Mesothelial cell of epicardium (in vitro differentiated cells): ENCODE measurements at regions not wholly inside any gene's neighbourhood (a gene's known extent, or its start where the extent isn't known, plus 50 kb on each side); places are given as distances from the start of the nearest gene placed in this dataset.

Source experiments
- DNase-seq, 2 experiments: peaks; one replicate each; pipeline ENCODE4 v3.0.0; 2021; ENCODE audit warnings: low spot score in 2 of 2; ENCODE audit not compliant: unreplicated experiment in 2 of 2
- H3K27ac Mint-ChIP-seq: 2 replicates; pipeline ENCODE4 v1.8.0; 2021; ENCODE audit warnings: mixed read lengths
- H3K27me3 Mint-ChIP-seq: 2 replicates; pipeline ENCODE4 v1.8.0; 2021; ENCODE audit warnings: low read depth, mixed read lengths
- H3K36me3 Mint-ChIP-seq: 2 replicates; pipeline ENCODE4 v1.8.0; 2021; ENCODE audit warnings: mixed read lengths
- H3K4me1 Mint-ChIP-seq: 2 replicates; pipeline ENCODE4 v1.8.0; 2021; ENCODE audit warnings: mixed read lengths
- H3K4me3 Mint-ChIP-seq: 2 replicates; pipeline ENCODE4 v1.8.0; 2021; ENCODE audit warnings: mild to moderate bottlenecking, moderate library complexity, mixed read lengths
- H3K9me3 Mint-ChIP-seq: 2 replicates; pipeline ENCODE4 v1.8.0; 2021; ENCODE audit warnings: mixed read lengths
- TF ChIP-seq, protein P1 (sequence below): fragments of 200-600 bp; sonication (generic); IDR thresholded peaks from one replicate; pipeline ENCODE4 v1.5.0; 2021; ENCODE audit warnings: antibody characterized with exemption; ENCODE audit not compliant: unreplicated experiment

DNA sequence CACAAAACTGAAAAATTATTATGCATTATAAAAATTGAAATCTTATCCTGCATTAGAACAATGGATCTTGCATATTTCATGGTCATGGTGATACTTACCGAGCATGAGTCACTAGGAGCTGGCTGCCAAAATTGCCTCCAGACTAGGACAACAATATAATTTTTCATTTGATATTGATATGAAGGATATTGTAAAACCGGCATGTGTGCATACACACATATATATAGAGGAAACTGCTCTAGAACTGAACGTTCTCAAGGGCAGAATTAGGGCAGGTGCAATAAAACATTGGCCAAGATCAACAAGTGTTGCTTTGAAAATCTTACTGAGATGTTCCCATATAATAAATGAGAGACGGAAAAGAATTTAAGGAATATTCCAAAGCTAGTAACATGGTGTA, 319.4 kb upstream of the POU1F1 start:
- H3K9me3 Mint-ChIP-seq: peaks cover 27% of the 10 kb centered on the region
- H3K27ac Mint-ChIP-seq: no peak overlapping the region
- TF ChIP-seq, protein P1, sequence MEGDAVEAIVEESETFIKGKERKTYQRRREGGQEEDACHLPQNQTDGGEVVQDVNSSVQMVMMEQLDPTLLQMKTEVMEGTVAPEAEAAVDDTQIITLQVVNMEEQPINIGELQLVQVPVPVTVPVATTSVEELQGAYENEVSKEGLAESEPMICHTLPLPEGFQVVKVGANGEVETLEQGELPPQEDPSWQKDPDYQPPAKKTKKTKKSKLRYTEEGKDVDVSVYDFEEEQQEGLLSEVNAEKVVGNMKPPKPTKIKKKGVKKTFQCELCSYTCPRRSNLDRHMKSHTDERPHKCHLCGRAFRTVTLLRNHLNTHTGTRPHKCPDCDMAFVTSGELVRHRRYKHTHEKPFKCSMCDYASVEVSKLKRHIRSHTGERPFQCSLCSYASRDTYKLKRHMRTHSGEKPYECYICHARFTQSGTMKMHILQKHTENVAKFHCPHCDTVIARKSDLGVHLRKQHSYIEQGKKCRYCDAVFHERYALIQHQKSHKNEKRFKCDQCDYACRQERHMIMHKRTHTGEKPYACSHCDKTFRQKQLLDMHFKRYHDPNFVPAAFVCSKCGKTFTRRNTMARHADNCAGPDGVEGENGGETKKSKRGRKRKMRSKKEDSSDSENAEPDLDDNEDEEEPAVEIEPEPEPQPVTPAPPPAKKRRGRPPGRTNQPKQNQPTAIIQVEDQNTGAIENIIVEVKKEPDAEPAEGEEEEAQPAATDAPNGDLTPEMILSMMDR: no peak
- no peak for DNase-seq
- H3K36me3 Mint-ChIP-seq: no peaks in the 10 kb centered on the region
- no peaks in the 10 kb centered on the region for H3K27me3 Mint-ChIP-seq
- no peak overlapping the region for H3K4me3 Mint-ChIP-seq
- peaks cover 3% of the 10 kb centered on the region for H3K4me1 Mint-ChIP-seq

DNA sequence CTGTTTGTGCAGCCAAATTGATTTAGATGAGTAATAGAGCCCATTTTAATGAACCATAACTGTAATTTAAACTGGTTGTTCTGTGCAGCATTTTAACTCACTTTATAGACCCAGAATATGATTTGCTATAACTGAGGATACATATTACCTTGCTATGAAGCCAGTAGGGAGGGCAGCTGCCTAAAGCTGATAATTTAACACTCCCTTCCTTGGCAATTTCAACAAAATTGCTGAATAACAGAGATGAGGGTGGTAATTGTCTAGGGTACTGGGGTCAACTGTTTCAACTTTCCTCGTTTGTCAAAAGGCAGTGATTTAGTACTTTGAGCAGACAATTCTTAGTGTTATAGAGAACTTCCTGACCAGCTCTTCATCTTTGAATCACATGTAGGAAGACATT, 304.9 kb upstream of the POU1F1 start:
- H3K36me3 Mint-ChIP-seq: no peaks in the 10 kb centered on the region
- no peak for DNase-seq
- no peak overlapping the region for H3K4me3 Mint-ChIP-seq
- TF ChIP-seq, protein P1: no peak
- peaks cover 2% of the 10 kb centered on the region for H3K4me1 Mint-ChIP-seq
- no peaks in the 10 kb centered on the region for H3K27me3 Mint-ChIP-seq
- no peak overlapping the region for H3K27ac Mint-ChIP-seq
- no peaks in the 10 kb centered on the region for H3K9me3 Mint-ChIP-seq

DNA sequence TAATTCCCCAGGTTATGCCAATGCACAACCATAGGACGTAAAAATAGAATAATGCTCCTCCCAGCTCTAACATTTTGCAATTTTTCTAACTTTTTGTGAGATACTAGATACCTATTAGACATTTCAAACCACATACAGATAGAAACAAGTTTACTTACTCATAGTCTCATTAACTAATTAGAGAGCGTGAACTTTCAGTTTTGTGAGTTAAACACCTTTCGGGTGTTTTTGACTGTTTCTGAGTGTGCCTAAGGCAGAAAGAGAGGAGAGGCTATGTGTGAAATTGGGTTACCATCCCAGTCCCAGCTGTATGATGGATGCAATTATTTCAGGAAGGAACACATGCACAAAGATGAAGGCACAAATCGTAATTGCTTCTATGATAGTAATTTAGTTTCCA, 300.4 kb upstream of the POU1F1 start:
- H3K4me3 Mint-ChIP-seq: no peak overlapping the region
- H3K4me1 Mint-ChIP-seq: peaks cover 2% of the 10 kb centered on the region
- H3K9me3 Mint-ChIP-seq: no peaks in the 10 kb centered on the region
- TF ChIP-seq, protein P1: no peak
- DNase-seq: no peak
- no peak overlapping the region for H3K27ac Mint-ChIP-seq
- H3K36me3 Mint-ChIP-seq: no peaks in the 10 kb centered on the region
- H3K27me3 Mint-ChIP-seq: no peaks in the 10 kb centered on the region

DNA sequence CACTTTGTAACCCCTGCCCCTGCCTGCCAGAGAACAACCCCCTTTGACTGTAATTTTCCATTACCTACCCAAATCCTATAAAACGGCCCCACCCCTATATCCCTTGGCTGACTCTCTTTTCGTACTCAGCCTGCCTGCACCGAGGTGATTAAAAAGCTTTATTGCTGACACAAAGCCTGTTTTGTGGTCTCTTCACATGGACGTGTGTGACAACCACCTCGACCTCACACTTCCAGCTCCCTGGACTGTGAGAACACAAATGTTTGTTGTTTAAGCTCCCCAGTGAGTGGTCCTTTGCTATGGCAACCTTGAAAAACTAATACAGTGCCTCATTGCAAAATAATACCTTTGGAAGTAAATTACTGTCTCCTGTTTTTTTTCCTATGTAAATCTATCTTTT, 299.2 kb upstream of the POU1F1 start:
- H3K9me3 Mint-ChIP-seq: no peaks in the 10 kb centered on the region
- H3K36me3 Mint-ChIP-seq: no peaks in the 10 kb centered on the region
- no peak overlapping the region for H3K27ac Mint-ChIP-seq
- H3K4me1 Mint-ChIP-seq: peaks cover 2% of the 10 kb centered on the region
- TF ChIP-seq, protein P1: no peak
- H3K27me3 Mint-ChIP-seq: no peaks in the 10 kb centered on the region
- DNase-seq: no peak
- no peak overlapping the region for H3K4me3 Mint-ChIP-seq

DNA sequence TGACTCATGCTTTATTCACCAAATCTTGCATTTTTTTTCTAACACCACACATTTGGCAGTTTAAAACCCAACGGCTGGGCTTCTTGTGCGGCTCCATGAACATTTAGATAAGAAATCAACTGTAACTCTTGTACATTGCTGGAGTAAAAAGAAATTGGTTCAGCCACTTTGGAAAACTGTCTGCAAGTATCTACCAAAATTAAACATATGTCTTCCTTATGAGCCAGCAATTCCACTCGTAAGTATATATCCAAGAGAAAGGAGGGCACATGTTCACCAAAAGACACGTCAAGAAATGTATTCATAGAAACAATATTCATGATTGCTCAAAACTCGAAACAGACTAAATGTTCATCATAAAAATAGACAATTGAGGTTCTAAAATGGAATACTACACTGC, 291.9 kb upstream of the POU1F1 start:
- H3K4me3 Mint-ChIP-seq: no peak overlapping the region
- no peak overlapping the region for H3K27ac Mint-ChIP-seq
- no peaks in the 10 kb centered on the region for H3K9me3 Mint-ChIP-seq
- DNase-seq: no peak
- H3K36me3 Mint-ChIP-seq: no peaks in the 10 kb centered on the region
- no peaks in the 10 kb centered on the region for H3K4me1 Mint-ChIP-seq
- TF ChIP-seq, protein P1: no peak
- no peaks in the 10 kb centered on the region for H3K27me3 Mint-ChIP-seq

DNA sequence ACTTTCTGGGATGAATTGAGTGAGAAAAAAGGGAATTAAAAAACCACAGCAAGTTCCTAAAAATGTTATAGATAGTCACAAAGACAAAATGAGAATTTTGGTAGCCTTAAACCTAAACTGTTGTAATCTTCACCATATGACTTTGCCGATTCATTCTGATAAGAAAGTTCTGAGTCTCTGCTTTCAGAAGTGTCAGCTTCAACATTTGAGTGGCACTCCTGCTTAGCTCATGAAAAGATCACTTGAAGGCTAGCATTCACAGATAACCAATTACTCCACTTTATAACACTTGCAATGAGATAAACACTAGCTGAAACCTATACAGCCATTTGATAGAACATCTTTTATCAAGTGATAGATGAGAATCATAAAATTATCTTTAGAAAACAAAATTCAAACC, 288.1 kb upstream of the POU1F1 start:
- Mint-ChIP-seq H3K27me3 (no peaks in the 10 kb centered on the region), H3K9me3 (no peaks in the 10 kb centered on the region), H3K4me3 (no peak overlapping the region), H3K27ac (no peak overlapping the region), H3K4me1 (no peaks in the 10 kb centered on the region), H3K36me3 (no peaks in the 10 kb centered on the region)
- DNase-seq: no peak
- TF ChIP-seq, protein P1: no peak
